OCI-LY1 (cell line): ENCODE measurements at regions not wholly inside any gene's neighbourhood (a gene's known extent, or its start where the extent isn't known, plus 50 kb on each side); places are given as distances from the start of the nearest gene placed in this dataset.

Experiments
- CTCF ChIP-seq: fragments of 200-600 bp; sonication (generic), shearing (Covaris generic); IDR thresholded peaks from 2 replicates; pipeline ENCODE4 v1.5.1; 2017; ENCODE audit warnings: mild to moderate bottlenecking, antibody characterized with exemption, low read length, moderate library complexity, mixed read lengths
- EZH2 ChIP-seq: fragments of 200-600 bp; sonication (generic), shearing (Covaris generic); IDR thresholded peaks from 2 replicates; pipeline ENCODE4 v1.8.0; 2017; ENCODE audit warnings: borderline replicate concordance, mixed run types, mild to moderate bottlenecking, antibody characterized with exemption, low read length, moderate library complexity, mixed read lengths

DNA sequence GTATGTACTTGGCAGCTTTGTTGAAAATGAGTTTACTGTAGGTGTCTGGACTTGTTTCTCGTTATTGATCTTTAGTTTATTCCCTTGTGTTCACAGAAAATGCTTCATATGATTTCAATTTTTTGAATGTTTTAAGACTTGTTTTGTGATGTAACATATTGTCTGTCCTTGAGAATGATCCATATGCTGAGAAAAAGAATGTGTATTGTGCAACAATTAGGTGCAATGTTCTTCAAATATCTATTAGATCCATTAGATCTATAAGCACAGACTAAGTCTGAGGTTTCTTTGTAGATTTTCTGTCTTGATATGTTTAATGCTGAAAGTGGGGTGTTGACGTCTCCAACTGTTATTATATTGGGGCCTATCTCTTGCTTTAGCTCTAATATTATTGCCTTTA is 879.6 kb upstream of the LRFN5 start:
- TF ChIP-seq EZH2 (no peak), CTCF (no peak)
